GM12892 (cell line): ENCODE measurements at regions not wholly inside any gene's neighbourhood (a gene's known extent, or its start where the extent isn't known, plus 50 kb on each side); places are given as distances from the start of the nearest gene placed in this dataset.

Experiments
- POLR2A ChIP-seq: IDR thresholded peaks from 2 replicates; pipeline ENCODE4 v1.6.1; 2011; ENCODE audit warnings: low read depth, low read length, control low read depth
- TAF1 ChIP-seq: IDR thresholded peaks from 2 replicates; pipeline ENCODE4 v1.6.1; 2011; ENCODE audit warnings: low read depth, mild to moderate bottlenecking, control low read depth, low read length, borderline replicate concordance

DNA sequence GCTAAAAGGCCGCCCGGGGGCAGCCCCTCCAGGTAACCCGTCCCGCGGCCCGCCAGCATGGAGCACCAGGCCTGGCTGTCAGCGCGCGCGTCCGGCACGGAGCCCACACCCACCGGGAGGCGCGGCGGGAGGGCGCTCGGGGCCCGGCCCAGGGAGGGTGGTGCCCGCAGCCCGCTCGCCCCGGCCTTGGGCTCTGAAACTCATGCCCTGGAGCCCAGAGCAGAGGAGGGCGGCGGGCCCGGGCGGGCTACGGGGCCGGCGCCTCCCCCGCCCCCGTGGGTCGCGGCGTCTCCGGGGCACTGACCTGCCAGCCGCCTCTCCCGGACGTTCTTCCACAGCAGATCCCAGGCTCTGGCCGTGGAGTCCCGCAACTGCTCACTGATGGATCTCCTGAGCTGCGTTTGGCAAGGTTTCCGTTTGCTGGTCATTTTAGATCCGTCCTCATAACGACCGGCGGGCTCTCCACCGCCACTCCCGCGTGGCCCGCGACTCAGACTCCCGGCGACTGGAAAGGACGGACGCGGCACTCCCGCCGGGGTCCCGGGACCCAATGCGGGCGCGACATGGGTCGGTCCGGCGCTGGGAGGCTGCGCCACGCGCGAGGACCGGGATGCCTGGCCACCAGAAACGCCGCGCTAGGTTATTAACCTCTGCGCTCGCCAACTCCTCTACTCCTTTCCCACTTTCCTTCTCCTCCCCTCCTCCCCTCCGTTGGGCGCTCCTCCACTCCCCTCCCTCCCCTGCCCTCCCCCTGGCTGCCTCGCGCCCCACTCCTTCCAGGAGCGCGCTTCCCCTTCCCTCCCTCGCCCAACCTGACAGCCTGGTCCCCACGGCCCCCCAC, 64.7 kb upstream of the STARD13 start:
- TF ChIP-seq POLR2A (no peak), TAF1 (no peak)
